ENCODE measurements at regions not wholly inside any gene's neighbourhood (a gene's known extent, or its start where the extent isn't known, plus 50 kb on each side); places are given as distances from the start of the nearest gene placed in this dataset.

DNA sequence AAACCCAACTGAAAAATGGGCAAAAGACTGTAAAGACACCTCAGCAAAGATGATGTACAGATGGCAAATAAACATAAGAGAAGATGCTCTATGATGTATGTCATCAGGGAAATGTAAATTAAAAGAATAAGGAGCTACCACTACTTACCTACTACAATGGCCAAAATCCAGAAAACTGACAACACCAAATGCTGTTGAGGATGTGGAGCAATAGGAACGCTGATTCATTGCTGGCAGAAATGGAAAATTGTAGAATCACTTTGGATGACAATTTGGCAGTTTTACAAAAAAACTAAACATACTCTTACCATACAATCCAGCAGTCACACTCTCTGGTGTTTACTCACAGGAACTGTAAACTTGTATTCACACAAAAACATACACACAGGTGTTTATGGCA, 222.3 kb upstream of the LDB2 start:
- no peak for DNase-seq (ENCODE audit: low read depth in 2 of 2, low spot score in 1 of 2)

DNA sequence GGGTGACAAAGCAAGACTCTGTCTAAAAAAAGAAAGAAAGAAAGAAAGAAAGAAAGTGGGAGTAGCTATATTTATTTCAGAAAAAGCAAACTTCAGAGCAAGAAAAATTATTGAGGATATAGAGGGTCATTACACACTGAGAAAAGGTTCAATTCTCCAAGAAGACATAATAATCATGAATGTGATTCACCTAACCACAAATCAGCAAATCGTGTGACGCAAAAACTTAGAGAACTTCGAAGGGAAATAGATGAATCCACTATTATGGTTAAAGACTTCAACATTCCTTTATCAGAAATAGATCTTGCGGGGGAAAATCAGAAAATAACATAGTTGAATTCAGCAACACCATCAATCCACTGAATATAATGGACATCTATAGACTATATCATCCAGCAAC, 219.3 kb upstream of the LDB2 start:
- DNase-seq (ENCODE audit: low read depth in 2 of 2, low spot score in 1 of 2) = no peak

DNA sequence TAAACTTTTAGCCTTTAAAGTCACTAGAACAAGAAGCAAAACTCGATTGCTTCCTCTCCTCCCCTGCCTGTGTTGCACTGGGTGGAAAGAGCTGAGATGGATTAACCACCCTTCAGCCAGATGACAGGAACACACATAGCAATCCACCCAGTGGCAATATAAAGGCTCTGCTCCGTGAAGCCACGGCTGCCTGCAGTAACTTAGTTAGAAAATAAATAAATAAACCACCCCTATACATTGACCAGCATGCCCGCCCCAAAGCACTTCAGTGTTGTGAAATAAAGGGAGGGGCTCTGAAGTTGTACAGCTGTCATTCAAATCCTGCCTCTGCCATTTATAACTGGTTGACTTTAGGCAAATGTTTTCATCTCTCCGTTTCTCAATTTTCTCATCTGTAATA, 217.1 kb upstream of the LDB2 start:
- DNase-seq (ENCODE audit: low read depth in 2 of 2, low spot score in 1 of 2) = no peak

DNA sequence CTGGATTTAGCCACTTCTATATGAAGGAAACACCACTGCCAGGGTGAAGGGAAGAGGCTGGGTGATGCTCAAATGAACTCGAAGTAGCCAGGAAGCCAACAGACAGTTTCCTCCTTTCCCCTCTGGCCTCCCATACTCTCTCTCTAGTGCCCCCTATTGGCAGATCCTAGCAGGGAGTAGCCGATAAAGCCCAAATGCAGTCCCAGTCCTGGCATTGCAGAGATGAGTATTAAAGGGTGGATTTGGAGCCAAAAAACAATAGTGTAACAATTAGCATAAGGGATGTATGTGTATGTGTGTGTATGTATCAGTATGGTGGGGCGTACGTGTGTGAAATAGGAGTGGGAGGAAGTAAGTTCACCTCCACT, 213.8 kb upstream of the LDB2 start:
- no peak for DNase-seq (ENCODE audit: low read depth in 2 of 2, low spot score in 1 of 2)

DNA sequence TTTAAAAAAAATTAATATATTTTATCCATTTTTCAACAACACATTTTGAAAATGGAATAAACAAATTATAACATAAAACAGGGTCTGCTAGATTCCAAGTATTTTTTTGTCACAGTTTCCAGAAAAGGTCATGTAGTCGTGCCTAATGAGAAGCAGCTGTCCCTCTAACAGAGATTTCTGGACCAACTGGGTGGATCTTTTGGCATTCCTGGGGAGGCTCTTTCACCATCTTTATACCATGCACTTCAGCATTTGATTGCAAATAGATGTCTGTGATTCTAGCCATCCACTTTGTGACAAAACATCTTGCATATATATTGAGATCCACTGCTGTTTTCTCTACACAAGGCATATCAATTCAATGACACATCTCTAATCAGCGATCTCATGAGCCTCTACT, 210.7 kb upstream of the LDB2 start:
- DNase-seq (ENCODE audit: low read depth in 2 of 2, low spot score in 1 of 2) = no peak

DNA sequence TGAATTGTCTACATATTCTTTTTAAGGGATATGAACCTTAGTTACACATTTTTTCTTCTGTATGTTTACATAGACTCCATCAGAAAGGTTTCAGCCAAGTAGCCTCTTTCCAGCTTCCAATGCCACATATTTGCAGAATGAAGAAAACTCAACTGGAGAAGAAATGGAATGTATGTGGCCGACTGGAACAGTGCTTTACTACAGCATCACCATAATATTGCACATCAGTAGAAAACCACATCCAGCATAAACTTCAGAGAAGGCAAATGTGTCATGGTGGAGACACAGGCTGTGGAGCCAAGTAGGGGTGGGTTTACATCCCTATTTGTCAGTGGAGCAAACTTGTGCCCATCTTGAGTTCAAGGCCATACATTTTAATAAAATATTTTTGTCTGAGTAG, 204.8 kb upstream of the LDB2 start:
- DNase-seq (ENCODE audit: low read depth in 2 of 2, low spot score in 1 of 2) = no peak

DNA sequence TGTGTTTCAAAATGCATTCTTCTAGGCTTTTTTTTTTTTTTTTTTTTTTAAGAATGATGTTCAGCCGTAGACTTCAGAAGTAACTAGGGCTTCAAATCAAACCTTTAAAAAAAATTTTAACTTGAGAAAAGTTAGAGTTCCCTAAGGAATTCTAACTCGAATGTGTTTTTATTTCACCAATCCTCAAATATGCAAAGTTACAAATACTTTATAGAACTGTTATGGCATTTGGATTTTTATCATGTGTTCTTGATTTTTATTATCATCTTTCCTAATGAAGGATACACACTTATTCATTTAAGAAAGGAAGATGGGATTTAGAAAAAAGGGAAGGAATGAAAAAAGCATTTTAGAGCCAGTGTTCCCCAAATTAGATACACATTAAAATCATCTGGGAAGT, 200.6 kb upstream of the LDB2 start:
- no peak for DNase-seq (ENCODE audit: low read depth in 2 of 2, low spot score in 1 of 2)

DNA sequence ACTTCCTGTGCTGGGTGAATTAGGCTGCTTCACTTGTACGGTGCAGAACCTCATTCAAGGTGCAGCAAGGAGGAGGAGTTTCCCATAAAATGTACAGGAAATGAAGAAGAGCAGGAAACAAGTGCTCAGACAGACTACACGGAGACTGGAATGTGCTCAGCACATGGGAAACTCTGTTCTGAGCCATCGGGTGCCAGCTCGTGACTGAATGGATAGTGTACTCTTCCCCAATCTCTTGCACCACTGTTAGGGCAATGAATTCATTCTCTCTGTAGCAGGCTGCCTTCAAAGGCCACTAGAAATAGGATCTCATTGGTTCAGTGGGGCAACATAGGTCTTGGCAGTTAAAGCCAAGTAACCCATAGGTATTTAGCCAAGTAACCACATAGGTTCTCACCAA, 200.0 kb upstream of the LDB2 start:
- DNase-seq (ENCODE audit: low read depth in 2 of 2, low spot score in 1 of 2) = no peak

DNA sequence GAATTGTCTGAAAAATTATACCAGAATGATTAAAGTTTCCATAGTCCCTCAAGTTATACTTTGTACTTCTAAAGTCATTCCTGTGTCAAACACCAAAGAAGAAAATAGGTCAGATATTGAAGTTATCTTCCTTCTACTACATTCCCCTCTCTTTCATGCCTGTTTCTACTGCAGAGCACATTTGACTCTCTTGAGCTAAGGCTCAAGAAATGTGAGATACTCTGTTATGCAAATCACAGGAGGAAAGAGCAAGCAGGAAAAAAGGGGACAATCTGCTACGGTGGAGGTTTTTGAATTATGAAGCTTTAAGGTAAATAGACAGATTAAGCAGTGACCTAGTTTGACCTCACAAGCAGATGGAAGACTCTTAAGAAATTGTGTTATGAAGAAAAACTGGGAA, 198.9 kb upstream of the LDB2 start:
- DNase-seq (ENCODE audit: low read depth in 2 of 2, low spot score in 1 of 2) = no peak

DNA sequence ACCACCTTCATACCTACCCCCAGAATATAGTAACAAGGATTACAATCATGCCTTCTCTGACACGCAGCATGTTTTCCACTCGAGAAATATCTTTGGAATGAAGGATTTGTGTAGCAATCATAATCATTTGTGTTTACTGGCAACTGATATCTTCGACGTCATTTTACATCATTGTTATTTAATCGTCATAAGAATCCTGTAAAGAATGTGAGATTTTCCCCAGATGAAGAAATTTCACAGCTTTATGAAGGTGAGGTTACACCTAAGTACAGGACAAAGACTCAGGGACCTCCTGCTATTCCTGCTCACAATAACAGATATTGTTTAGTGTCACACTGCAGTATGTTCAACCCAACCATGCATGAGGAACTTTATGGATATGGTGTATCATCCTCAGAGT, 198.2 kb upstream of the LDB2 start:
- DNase-seq (ENCODE audit: low read depth in 2 of 2, low spot score in 1 of 2) = no peak

DNA sequence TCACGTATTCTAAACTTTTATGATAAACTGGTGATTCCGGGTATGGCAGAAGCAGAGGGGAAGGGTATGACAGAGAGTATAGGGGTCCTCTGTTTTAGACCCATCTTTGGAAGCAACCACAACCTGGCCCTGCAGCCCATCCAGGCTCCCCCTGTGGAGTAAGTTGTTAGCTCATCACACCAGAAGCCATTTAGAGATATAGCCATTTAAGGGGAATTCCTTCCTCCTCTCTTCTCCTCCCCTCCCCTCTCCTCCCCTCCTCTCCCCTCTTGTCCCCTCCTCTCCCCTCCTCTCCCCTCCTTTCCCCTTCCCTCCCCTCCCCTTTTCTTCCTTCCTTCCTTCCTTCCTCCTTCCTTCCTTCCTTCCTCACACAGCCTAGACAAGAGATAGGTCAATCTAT, 197.3 kb upstream of the LDB2 start:
- DNase-seq (ENCODE audit: low read depth in 2 of 2, low spot score in 1 of 2) = no peak

DNA sequence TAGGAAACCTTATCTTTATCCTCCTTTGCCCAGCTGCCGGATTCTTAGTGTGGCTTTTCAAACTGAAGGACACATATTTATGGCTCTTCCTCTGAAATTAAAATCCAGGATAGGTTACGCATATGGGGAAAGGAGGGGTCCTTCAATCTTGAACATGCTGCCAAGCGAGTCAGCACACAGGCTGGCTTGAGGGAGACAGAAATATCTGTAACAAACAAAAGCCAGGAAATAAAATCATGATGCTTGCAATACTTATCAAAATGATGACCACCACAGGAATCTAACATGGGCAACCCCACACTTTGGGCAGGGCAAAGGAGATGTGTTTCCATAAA, 196.4 kb upstream of the LDB2 start:
- no peak for DNase-seq (ENCODE audit: low read depth in 2 of 2, low spot score in 1 of 2)

DNA sequence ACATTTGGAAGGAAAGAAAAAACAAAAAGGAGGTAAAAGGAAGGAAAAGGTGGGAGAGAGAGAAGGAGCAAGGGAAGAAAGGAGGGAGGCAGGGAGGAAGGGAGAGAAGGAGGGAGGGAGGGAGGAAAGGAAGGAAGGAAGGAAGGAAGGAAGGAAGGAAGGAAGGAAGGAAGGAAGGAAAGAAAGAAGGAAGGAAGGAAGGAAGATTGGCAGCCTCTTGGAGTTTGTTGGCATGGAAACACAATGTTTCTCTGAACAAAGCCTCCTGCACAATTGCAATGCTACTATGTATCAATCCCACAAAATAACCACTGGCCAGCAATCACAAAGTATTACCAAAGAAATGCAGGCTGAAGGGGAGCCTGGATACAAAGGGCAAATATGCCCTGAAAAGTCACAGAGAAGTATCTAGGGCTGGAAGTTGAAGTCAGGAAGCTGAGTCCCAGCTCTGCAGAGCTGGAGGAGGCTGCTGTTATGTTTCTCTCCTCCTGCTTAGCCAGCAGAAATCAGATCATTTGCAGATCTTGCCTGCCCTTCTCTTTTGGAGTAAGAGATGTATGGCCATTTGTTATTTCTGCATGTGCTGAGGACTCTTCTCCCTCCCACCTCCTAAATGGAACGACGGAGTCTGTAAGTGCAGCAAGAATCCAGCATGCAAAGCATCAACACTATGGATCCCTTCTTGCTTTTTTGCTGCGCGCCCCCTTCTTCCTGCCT, 195.9 kb upstream of the LDB2 start:
- no peak for DNase-seq (ENCODE audit: low read depth in 2 of 2, low spot score in 1 of 2)

DNA sequence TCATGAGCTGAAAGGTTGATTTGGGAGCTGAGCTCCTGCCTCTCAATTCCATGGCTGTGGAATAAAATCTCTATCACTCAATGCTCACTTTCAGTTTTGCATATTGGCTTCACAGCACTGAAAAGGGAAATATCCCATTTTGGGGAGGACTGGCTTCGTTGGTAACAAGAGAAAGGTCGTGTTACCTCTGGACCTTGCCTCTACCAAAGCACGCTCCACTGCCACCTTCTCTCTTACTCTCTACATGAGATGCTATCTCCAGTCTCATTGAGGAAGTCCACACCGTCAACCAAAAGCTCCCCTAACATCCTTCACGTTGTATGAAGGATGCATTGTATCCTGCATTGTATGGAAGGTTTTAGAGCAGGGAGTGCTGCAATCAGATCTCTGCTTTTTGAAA, 195.0 kb upstream of the LDB2 start:
- no peak for DNase-seq (ENCODE audit: low read depth in 2 of 2, low spot score in 1 of 2)

DNA sequence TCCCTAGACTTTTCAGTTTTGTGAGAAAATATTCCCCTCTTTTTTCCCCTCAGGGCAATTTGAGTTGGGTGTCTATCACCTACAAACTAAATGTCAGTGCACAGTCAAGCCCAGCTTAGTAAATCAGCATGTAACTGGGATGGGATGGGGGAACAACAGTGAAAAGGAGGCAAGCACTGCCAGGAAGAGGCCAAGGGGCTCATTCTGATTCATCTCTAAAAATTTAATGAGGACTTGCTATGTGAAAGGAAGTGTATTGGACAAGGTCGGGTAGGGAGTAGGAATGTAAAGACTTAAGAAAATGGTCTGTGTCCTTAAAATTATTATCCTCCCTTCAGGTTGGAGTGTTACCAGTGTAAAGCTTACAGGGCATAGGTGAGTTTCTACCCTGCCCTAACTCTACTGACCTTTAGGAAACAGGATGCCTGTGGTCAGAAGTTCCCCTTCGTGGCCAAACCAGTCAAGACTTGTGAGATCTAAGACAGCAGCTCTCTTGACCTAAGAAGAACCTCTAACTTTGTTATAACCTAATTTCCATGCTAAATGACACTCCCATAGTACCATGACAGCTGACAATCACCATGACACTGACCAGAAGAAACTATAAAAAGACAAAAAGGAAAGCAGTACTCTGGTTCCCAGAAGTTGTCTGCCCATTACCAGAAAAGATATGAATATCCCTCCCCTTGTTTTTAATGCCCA, 194.4 kb upstream of the LDB2 start:
- no peak for DNase-seq (ENCODE audit: low read depth in 2 of 2, low spot score in 1 of 2)

DNA sequence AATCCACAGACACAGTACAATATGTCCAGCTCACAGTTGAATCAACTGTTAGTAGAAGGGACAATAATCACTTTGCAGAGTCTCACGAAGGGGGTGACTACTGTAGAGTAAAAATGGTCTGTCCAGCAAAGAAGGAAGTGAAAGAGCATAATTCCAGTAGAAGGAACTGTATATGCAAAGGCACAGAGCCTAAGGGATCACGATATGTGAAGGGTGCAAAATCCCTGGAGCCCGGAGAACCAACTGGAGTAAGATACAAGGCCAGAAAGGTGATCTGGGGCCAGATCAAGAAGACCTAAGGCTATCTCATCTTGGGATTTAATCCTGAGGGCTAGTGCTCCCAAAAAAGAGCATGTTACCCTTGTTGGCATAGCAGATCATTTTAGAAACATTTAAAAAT, 192.7 kb upstream of the LDB2 start:
- no peak for DNase-seq (ENCODE audit: low read depth in 2 of 2, low spot score in 1 of 2)

DNA sequence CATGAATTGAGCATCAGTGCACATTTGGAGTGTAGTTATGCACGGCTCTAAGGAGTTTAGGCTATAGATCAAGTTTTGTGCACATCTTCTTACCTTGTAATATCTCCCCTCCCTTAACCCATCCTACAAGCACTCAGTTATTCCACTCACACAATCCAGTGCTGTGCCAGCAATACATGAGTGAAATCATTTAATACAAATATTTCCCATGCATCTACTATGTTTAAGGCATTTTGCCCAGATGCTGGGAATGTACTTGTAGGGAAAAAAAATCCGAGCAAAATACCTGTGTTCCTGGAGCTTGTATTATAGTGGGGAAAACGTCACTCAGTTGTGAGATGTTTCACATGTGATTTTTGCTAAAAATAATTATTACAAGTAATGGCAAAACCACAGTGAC, 191.6 kb upstream of the LDB2 start:
- no peak for DNase-seq (ENCODE audit: low read depth in 2 of 2, low spot score in 1 of 2)

DNA sequence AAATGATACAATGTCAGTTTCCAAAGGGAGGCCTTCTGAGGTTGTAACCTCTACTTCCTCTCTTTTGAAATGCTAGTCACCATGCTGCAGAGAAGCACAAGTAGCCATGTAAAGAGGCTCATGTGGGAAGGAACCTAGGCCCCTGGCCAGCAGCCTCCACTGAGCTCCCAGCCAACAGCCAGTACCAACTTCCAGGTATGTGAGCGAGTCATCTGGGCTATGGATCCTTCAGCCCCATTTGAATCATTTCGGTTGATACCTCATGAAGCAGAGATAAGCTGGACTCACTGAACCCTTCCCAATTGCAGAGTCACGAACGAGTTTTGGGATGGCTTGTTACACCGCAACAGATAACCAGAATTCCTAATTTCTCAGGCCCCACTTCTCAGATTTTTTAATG, 187.0 kb upstream of the LDB2 start:
- no peak for DNase-seq (ENCODE audit: low read depth in 2 of 2, low spot score in 1 of 2)

DNA sequence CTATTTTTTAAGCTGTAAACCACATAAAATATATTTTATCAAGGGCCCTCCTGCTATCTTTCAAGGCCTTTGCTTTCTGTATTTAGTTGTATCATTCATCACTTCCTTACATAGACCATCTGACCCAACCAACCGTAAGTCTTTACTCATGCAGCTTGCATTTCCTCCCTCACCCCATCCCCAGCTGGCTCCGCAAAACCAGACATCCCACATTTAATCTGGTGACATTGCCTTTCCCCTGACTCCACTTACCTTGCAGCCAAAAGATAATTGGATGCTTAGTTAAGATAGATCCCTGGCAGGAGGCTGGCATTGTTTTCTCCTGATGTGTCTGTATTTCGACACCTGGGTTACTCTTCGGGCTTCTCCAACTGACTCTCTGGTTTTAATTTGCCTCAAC, 183.7 kb upstream of the LDB2 start:
- no peak for DNase-seq (ENCODE audit: low read depth in 2 of 2, low spot score in 1 of 2)

DNA sequence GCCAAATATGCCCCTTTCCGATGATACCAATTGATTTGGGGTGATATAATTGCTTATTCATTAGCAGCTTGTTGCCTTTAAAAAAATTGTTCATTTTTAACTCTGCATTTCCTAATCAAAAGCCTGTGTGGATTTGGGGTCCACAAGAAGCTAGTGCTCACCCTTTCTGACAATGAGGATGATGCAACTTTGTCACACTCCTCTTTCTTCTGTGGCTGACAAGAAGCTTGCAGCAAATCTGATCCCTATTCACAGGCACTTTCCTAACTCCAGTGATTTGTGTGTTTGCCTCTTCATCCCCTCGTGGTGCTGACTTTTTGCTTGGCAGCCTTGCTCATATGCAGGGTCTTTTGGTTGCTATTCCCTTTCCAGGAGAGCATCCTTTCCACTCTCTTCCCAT, 182.7 kb upstream of the LDB2 start:
- DNase-seq (ENCODE audit: low read depth in 2 of 2, low spot score in 1 of 2) = no peak

DNA sequence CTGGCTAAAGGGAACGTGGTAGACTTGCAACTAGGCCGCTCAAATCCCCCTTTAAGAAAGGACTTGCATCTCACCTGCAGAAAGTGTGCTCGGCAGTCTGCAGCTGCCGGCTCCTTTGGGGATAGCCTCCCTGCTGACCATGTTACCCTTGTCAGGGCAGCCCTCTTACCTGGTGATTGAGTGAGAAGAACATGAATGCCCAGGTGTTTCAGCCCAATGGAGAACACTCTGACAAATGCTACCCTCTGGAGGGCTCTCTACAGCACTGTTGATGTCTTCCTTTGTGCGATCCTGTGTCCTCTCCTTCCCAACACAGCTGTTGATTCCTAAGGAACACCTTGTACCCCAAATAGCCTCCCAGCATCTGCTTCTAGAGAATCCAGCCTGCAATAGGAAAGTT, 178.7 kb upstream of the LDB2 start:
- DNase-seq (ENCODE audit: low read depth in 2 of 2, low spot score in 1 of 2) = no peak

DNA sequence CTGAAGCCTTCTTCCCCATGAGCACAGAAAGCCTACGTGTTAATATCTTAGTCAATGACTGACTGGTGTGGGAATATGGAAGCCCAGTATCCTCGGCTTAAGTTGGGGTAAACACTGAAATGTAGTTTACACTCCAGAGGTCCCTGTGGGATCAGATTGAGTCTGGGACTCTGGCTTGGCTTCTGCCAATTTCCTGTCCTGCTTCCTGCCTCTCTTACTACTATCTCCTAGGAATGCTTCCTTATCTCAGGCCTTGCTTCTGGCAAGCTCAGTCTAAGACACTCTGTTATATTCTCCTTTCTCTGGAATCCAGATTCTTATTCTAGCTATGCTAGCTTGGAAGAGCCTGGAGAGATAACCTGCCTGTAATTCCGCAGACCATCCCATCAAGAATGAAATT, 174.0 kb upstream of the LDB2 start:
- DNase-seq (ENCODE audit: low read depth in 2 of 2, low spot score in 1 of 2) = no peak

DNA sequence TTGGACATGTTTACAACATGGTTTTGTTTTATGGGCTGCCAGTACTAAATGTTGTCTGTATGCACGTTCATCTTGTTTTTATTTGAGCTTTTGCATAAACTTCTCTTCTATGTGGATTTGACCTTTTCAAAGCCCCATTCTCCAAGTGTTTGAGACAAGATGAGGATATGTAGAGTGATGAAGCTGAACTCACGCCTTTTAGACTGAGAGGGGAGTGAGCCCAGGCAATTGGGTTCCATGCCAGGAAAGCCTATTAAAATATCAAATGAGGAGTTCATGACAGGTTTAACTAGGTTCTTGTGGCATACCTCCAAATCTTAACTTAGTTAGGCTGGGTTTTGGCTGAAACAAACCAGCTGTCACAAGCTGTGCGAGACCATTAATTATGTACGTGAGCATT, 170.4 kb upstream of the LDB2 start:
- DNase-seq (ENCODE audit: low read depth in 2 of 2, low spot score in 1 of 2) = no peak

Data from stimulated activated CD8-positive, alpha-beta memory T cell treated with anti-CD3 and anti-CD28 coated beads, Interleukin-4, amount 100 ng/mL, for 1 hour (primary cell).